ENCODE measurements at regions not wholly inside any gene's neighbourhood (a gene's known extent, or its start where the extent isn't known, plus 50 kb on each side); places are given as distances from the start of the nearest gene placed in this dataset.

- Histone ChIP-seq H3K27ac (ENCODE audit: low read depth, low read length) (no peak overlapping the region), H3K27me3 (ENCODE audit: control insufficient read depth, insufficient read depth, low read length) (no peaks in the 10 kb centered on the region)
Measured at GRCh38 chr2:3965953-3966352, 262.6 kb downstream of the DCDC2C start.

GRCh38 chr2:3966470-3966869 is 263.1 kb downstream of the DCDC2C start:
- Histone ChIP-seq H3K27ac (ENCODE audit: low read depth, low read length) (no peak overlapping the region), H3K36me3 (ENCODE audit: control insufficient read depth, insufficient read depth, low read length) (no peaks in the 10 kb centered on the region), H3K27me3 (ENCODE audit: control insufficient read depth, insufficient read depth, low read length) (no peaks in the 10 kb centered on the region)

More at GRCh38 chr2:3965953-3966352, 262.6 kb downstream of the DCDC2C start:
- no peaks in the 10 kb centered on the region for H3K4me1 ChIP-seq (ENCODE audit: control insufficient read depth, insufficient read depth, low read length)
- H3K36me3 ChIP-seq (ENCODE audit: control insufficient read depth, insufficient read depth, low read length) = no peaks in the 10 kb centered on the region
- H3K4me3 ChIP-seq (ENCODE audit: low read length) = no peak overlapping the region
- no peak overlapping the region for H3K9ac ChIP-seq (ENCODE audit: low read length)

GRCh38 chr2:3968736-3969135 is 265.4 kb downstream of the DCDC2C start:
- H3K4me1 ChIP-seq (ENCODE audit: control insufficient read depth, insufficient read depth, low read length) = no peaks in the 10 kb centered on the region
- no peaks in the 10 kb centered on the region for H3K36me3 ChIP-seq (ENCODE audit: control insufficient read depth, insufficient read depth, low read length)
- H3K4me3 ChIP-seq (ENCODE audit: low read length) = no peak overlapping the region
- no peak overlapping the region for H3K9ac ChIP-seq (ENCODE audit: low read length)
- H3K27ac ChIP-seq (ENCODE audit: low read depth, low read length) = no peak overlapping the region
- H3K27me3 ChIP-seq (ENCODE audit: control insufficient read depth, insufficient read depth, low read length) = no peaks in the 10 kb centered on the region

More at GRCh38 chr2:3966470-3966869, 263.1 kb downstream of the DCDC2C start:
- no peaks in the 10 kb centered on the region for H3K4me1 ChIP-seq (ENCODE audit: control insufficient read depth, insufficient read depth, low read length)
- no peak overlapping the region for H3K4me3 ChIP-seq (ENCODE audit: low read length)
- H3K9ac ChIP-seq (ENCODE audit: low read length) = no peak overlapping the region

- no peaks in the 10 kb centered on the region for H3K4me1 ChIP-seq (ENCODE audit: control insufficient read depth, insufficient read depth, low read length)
- H3K36me3 ChIP-seq (ENCODE audit: control insufficient read depth, insufficient read depth, low read length) = no peaks in the 10 kb centered on the region
- no peak overlapping the region for H3K9ac ChIP-seq (ENCODE audit: low read length)
- no peak overlapping the region for H3K4me3 ChIP-seq (ENCODE audit: low read length)
- no peaks in the 10 kb centered on the region for H3K27me3 ChIP-seq (ENCODE audit: control insufficient read depth, insufficient read depth, low read length)
- no peak overlapping the region for H3K27ac ChIP-seq (ENCODE audit: low read depth, low read length)
Measured at GRCh38 chr2:3970791-3971651, 267.6 kb downstream of the DCDC2C start.

- H3K36me3 ChIP-seq (ENCODE audit: control insufficient read depth, insufficient read depth, low read length) = no peaks in the 10 kb centered on the region
- H3K27me3 ChIP-seq (ENCODE audit: control insufficient read depth, insufficient read depth, low read length) = no peaks in the 10 kb centered on the region
- H3K4me1 ChIP-seq (ENCODE audit: control insufficient read depth, insufficient read depth, low read length) = no peaks in the 10 kb centered on the region
- H3K9ac ChIP-seq (ENCODE audit: low read length) = no peak overlapping the region
- no peak overlapping the region for H3K4me3 ChIP-seq (ENCODE audit: low read length)
- no peak overlapping the region for H3K27ac ChIP-seq (ENCODE audit: low read depth, low read length)
Measured at GRCh38 chr2:3971652-3972192, 268.3 kb downstream of the DCDC2C start.

- Histone ChIP-seq H3K4me1 (ENCODE audit: control insufficient read depth, insufficient read depth, low read length) (no peaks in the 10 kb centered on the region), H3K27me3 (ENCODE audit: control insufficient read depth, insufficient read depth, low read length) (no peaks in the 10 kb centered on the region), H3K9ac (ENCODE audit: low read length) (no peak overlapping the region), H3K36me3 (ENCODE audit: control insufficient read depth, insufficient read depth, low read length) (no peaks in the 10 kb centered on the region), H3K27ac (ENCODE audit: low read depth, low read length) (no peak overlapping the region), H3K4me3 (ENCODE audit: low read length) (no peak overlapping the region)
Measured at GRCh38 chr2:3972377-3972776, 269.0 kb downstream of the DCDC2C start.

GRCh38 chr2:3974765-3975164 is 271.4 kb downstream of the DCDC2C start:
- H3K9ac ChIP-seq (ENCODE audit: low read length) = no peak overlapping the region
- no peaks in the 10 kb centered on the region for H3K36me3 ChIP-seq (ENCODE audit: control insufficient read depth, insufficient read depth, low read length)
- no peaks in the 10 kb centered on the region for H3K27me3 ChIP-seq (ENCODE audit: control insufficient read depth, insufficient read depth, low read length)
- no peak overlapping the region for H3K4me3 ChIP-seq (ENCODE audit: low read length)
- no peak overlapping the region for H3K27ac ChIP-seq (ENCODE audit: low read depth, low read length)
- no peaks in the 10 kb centered on the region for H3K4me1 ChIP-seq (ENCODE audit: control insufficient read depth, insufficient read depth, low read length)

- Histone ChIP-seq H3K27me3 (ENCODE audit: control insufficient read depth, insufficient read depth, low read length) (no peaks in the 10 kb centered on the region), H3K4me1 (ENCODE audit: control insufficient read depth, insufficient read depth, low read length) (no peaks in the 10 kb centered on the region), H3K27ac (ENCODE audit: low read depth, low read length) (no peak overlapping the region), H3K36me3 (ENCODE audit: control insufficient read depth, insufficient read depth, low read length) (no peaks in the 10 kb centered on the region), H3K9ac (ENCODE audit: low read length) (no peak overlapping the region), H3K4me3 (ENCODE audit: low read length) (no peak overlapping the region)
Measured at GRCh38 chr2:3981446-3981987, 278.1 kb downstream of the DCDC2C start.

- no peak overlapping the region for H3K4me3 ChIP-seq (ENCODE audit: low read length)
- H3K27ac ChIP-seq (ENCODE audit: low read depth, low read length) = no peak overlapping the region
- H3K9ac ChIP-seq (ENCODE audit: low read length) = no peak overlapping the region
- H3K27me3 ChIP-seq (ENCODE audit: control insufficient read depth, insufficient read depth, low read length) = no peaks in the 10 kb centered on the region
- no peaks in the 10 kb centered on the region for H3K36me3 ChIP-seq (ENCODE audit: control insufficient read depth, insufficient read depth, low read length)
- no peaks in the 10 kb centered on the region for H3K4me1 ChIP-seq (ENCODE audit: control insufficient read depth, insufficient read depth, low read length)
Measured at GRCh38 chr2:3982160-3982559, 278.8 kb downstream of the DCDC2C start.

GRCh38 chr2:3986063-3986462 is 282.7 kb downstream of the DCDC2C start:
- H3K9ac ChIP-seq (ENCODE audit: low read length) = no peak overlapping the region
- no peak overlapping the region for H3K27ac ChIP-seq (ENCODE audit: low read depth, low read length)
- H3K27me3 ChIP-seq (ENCODE audit: control insufficient read depth, insufficient read depth, low read length) = no peaks in the 10 kb centered on the region
- H3K4me1 ChIP-seq (ENCODE audit: control insufficient read depth, insufficient read depth, low read length) = no peaks in the 10 kb centered on the region
- no peak overlapping the region for H3K4me3 ChIP-seq (ENCODE audit: low read length)
- H3K36me3 ChIP-seq (ENCODE audit: control insufficient read depth, insufficient read depth, low read length) = no peaks in the 10 kb centered on the region

GRCh38 chr2:3986530-3987258 is 283.3 kb downstream of the DCDC2C start:
- no peaks in the 10 kb centered on the region for H3K27me3 ChIP-seq (ENCODE audit: control insufficient read depth, insufficient read depth, low read length)
- H3K4me3 ChIP-seq (ENCODE audit: low read length) = no peak overlapping the region
- no peak overlapping the region for H3K27ac ChIP-seq (ENCODE audit: low read depth, low read length)
- no peaks in the 10 kb centered on the region for H3K36me3 ChIP-seq (ENCODE audit: control insufficient read depth, insufficient read depth, low read length)
- H3K4me1 ChIP-seq (ENCODE audit: control insufficient read depth, insufficient read depth, low read length) = no peaks in the 10 kb centered on the region
- no peak overlapping the region for H3K9ac ChIP-seq (ENCODE audit: low read length)

GRCh38 chr2:4002841-4003403 is 299.5 kb downstream of the DCDC2C start:
- Histone ChIP-seq H3K27me3 (ENCODE audit: control insufficient read depth, insufficient read depth, low read length) (no peaks in the 10 kb centered on the region), H3K9ac (ENCODE audit: low read length) (no peak overlapping the region), H3K4me1 (ENCODE audit: control insufficient read depth, insufficient read depth, low read length) (no peaks in the 10 kb centered on the region), H3K27ac (ENCODE audit: low read depth, low read length) (no peak overlapping the region), H3K4me3 (ENCODE audit: low read length) (no peak overlapping the region), H3K36me3 (ENCODE audit: control insufficient read depth, insufficient read depth, low read length) (no peaks in the 10 kb centered on the region)

Measured in rectal smooth muscle tissue (tissue), 1 donor.